Lower leg skin (tissue), 4 donors: ENCODE measurements at regions not wholly inside any gene's neighbourhood (a gene's known extent, or its start where the extent isn't known, plus 50 kb on each side); places are given as distances from the start of the nearest gene placed in this dataset.

Source experiments
- DNase-seq, 2 donors: peaks; one replicate each; pipeline ENCODE4 v3.0.0-alpha.2; 2019; ENCODE audit warnings: low spot score in 2 of 2
- H3K4me3 ChIP-seq: fragments of 200-600 bp; sonication (generic); 2 replicates; pipeline ENCODE4 v1.5.1; 2017; ENCODE audit warnings: mild to moderate bottlenecking, low read depth; ENCODE audit not compliant: poor library complexity, severe bottlenecking
- POLR2A ChIP-seq, 2 donors: fragments of 450-650 bp; IDR thresholded peaks; one replicate each; pipeline ENCODE4 v1.6.1; 2016 to 2017; ENCODE audit warnings: antibody characterized with exemption in 2 of 2, mild to moderate bottlenecking in 1 of 2, moderate library complexity in 1 of 2
- WGBS, 2 donors: methylation state at CpG; one replicate each; pipeline ENCODE4 v1.1.5; 2018; 5-methylcytosine and 5-hydroxymethylcytosine counted together
- intact Hi-C: fragments of 100-400 bp; cut with DNase I; formaldehyde crosslinking; loops from one replicate; pipeline ENCODE4 v1.15.0; 2023; ENCODE audit warnings: low total_unique reads
- TF ChIP-seq, protein P1 (sequence below), 3 donors: fragments of 450-650 bp; IDR thresholded peaks; one replicate each; pipeline ENCODE4 v1.5.1; 2016; ENCODE audit warnings: antibody characterized with exemption in 3 of 3, mild to moderate bottlenecking in 3 of 3, moderate library complexity in 2 of 3

DNA sequence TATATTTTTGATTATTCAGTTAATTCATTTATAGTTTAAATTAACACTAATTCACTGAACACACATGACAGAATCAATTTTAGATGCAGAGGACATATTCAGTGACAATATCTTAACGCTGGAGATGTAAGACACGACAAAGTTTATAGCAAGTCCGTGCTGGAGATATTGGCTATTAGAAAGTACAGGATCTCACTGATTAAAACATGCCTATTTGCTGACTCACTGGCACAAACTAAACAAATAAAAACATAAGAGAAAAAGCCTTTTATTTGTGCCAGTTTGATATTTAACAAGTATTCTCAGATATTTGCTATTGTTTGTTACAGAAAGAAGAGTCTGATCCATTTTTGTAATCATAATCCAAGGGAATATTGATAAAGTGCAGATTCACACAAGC is 1122.9 kb upstream of the B3GALT2 start:
- intact Hi-C loops: no loop called here
- H3K4me3 ChIP-seq: no peak overlapping the region
- DNase-seq: no peak
- TF ChIP-seq, protein P1, sequence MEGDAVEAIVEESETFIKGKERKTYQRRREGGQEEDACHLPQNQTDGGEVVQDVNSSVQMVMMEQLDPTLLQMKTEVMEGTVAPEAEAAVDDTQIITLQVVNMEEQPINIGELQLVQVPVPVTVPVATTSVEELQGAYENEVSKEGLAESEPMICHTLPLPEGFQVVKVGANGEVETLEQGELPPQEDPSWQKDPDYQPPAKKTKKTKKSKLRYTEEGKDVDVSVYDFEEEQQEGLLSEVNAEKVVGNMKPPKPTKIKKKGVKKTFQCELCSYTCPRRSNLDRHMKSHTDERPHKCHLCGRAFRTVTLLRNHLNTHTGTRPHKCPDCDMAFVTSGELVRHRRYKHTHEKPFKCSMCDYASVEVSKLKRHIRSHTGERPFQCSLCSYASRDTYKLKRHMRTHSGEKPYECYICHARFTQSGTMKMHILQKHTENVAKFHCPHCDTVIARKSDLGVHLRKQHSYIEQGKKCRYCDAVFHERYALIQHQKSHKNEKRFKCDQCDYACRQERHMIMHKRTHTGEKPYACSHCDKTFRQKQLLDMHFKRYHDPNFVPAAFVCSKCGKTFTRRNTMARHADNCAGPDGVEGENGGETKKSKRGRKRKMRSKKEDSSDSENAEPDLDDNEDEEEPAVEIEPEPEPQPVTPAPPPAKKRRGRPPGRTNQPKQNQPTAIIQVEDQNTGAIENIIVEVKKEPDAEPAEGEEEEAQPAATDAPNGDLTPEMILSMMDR (IDR thresholded peaks at IDR 0.05): no peak
- no peak for TF ChIP-seq POLR2A (IDR thresholded peaks at IDR 0.05)
- 61 to 63% methylated on average over 3 of the region's 3 CpGs for WGBS, 2 donors

DNA sequence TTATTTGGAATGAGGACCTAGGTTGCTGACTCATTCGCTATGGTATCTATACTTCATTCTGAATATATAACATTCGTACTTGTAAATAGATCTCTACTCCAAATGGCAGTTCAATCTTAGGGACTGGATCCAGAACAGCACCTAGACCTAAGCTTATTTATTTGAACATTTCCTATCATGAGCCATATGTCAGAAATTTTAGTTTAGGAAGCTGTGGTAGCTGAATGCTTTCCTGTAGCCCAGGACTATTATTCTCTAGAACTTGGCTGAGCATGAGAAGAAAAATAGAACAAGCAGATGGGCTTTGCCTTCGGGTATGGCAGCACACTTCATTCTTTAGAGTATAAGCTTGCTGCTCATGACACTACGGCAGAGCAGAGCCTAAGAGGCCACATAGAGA is 1114.4 kb upstream of the B3GALT2 start:
- H3K4me3 ChIP-seq: no peak overlapping the region
- TF ChIP-seq, protein P1 (IDR thresholded peaks at IDR 0.05): no peak
- 71 to 73% methylated on average over 4 of the region's 4 CpGs for WGBS, 2 donors
- intact Hi-C loops: no loop called here
- no peak for DNase-seq

DNA sequence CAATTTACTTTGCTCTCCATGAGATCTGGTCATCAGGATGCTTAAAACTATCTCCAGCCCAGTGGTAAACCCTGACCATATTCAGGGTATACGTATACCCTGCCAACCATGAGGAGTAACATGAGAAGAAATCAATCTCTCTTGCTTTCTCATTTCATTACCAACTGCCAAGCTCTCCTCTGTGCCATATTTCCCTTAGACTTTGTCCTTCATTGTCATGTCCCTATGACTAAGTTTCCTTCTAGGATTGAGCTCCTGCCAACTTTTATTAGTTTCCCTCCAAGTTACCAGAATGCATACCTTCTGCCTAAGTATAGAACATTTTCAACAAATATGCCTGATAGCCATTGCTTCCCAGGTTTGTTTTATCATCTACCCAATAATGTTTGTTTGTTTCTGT is 1113.9 kb upstream of the B3GALT2 start:
- no peak overlapping the region for H3K4me3 ChIP-seq
- intact Hi-C loops: no loop called here
- TF ChIP-seq, protein P1 (IDR thresholded peaks at IDR 0.05): no peak
- TF ChIP-seq POLR2A (IDR thresholded peaks at IDR 0.05): no peak
- DNase-seq: no peak
- WGBS, 2 donors: 70 to 83% methylated on average over 1 of the region's 1 CpG

DNA sequence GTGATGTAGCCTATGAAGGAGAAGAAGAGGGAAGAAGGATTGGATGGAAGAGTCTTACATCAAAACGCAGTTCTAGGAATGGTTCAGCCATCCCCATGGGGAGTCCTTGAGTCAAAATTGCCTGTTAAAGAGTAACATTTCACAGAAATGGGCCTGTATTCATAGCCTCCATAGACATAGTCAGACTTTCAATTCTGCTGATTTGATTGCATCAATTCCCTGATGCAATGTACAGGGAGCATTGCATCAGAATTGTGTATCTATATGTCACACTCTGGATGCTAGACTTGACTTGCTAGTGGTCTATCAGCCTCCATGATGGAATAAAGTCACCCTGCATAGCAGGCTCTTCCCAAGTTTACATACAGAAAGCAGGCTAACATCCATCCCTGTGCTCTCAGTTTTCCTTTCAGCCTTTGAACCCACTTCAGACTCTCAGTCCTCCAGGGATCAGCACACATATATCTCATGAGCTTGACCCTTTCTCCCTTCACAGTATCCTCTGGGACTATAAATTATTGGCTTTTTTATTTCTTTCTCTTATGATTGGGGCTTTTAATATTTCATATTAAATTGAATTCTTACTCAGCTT is 1111.7 kb upstream of the B3GALT2 start:
- DNase-seq: no peak
- TF ChIP-seq, protein P1 (IDR thresholded peaks at IDR 0.05): no peak
- no peak for TF ChIP-seq POLR2A (IDR thresholded peaks at IDR 0.05)
- intact Hi-C loops: no loop called here
- 97 to 100% methylated on average over 1 of the region's 1 CpG for WGBS, 2 donors
- H3K4me3 ChIP-seq: no peak overlapping the region

DNA sequence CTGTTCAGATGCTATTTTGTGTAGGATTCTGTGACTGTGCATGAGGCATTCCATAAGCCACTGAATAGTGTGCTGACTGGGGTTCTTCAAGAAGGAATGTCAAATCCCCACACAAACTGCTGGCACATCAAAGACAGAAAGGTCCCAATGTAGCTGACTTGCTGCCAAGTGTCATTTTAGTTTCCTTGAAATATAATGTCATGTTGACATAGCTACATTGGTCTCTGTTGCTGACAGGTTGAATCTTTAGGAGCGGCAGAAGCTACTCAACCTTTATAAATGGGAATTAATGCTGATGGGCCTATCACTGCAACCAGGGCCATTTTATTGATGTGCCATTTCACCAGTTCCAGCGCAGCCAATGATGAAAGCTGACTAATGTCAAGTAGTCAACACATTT is 1110.7 kb upstream of the B3GALT2 start:
- WGBS, 2 donors: 95 to 96% methylated on average over 2 of the region's 2 CpGs
- no peak for TF ChIP-seq POLR2A (IDR thresholded peaks at IDR 0.05)
- TF ChIP-seq, protein P1 (IDR thresholded peaks at IDR 0.05): no peak
- H3K4me3 ChIP-seq: no peak overlapping the region
- intact Hi-C loops: no loop called here
- DNase-seq: no peak

DNA sequence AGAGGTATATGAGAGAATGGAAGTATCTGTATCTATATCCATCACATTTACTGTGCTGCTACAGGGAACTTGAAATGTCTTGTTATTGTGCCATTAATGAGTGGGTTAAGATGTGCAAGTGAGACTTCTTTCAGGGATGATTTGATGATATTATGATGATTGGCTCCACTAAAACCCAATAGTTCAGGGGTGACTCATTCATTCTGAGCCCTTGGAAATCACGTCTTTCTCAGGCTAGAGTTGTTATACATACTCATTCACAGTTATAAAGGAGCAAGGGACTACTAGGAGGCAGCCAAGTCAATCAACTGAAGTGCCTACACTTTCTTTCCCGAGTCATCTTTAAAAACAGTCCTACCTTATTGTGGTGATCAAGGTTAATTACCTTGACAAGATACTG is 1109.8 kb upstream of the B3GALT2 start:
- DNase-seq: no peak
- WGBS, 2 donors: 61 to 67% methylated on average over 2 of the region's 2 CpGs
- no peak overlapping the region for H3K4me3 ChIP-seq
- TF ChIP-seq, protein P1 (IDR thresholded peaks at IDR 0.05): no peak
- no peak for TF ChIP-seq POLR2A (IDR thresholded peaks at IDR 0.05)
- intact Hi-C loops: no loop called here
